GM21786 (cell line): ENCODE measurements at regions not wholly inside any gene's neighbourhood (a gene's known extent, or its start where the extent isn't known, plus 50 kb on each side); places are given as distances from the start of the nearest gene placed in this dataset.

Source experiments
- ATAC-seq: cut with Tn5 transposase; IDR thresholded peaks from one replicate; pipeline ENCODE4 v1.9.1; 2021; ENCODE audit not compliant: unreplicated experiment

DNA sequence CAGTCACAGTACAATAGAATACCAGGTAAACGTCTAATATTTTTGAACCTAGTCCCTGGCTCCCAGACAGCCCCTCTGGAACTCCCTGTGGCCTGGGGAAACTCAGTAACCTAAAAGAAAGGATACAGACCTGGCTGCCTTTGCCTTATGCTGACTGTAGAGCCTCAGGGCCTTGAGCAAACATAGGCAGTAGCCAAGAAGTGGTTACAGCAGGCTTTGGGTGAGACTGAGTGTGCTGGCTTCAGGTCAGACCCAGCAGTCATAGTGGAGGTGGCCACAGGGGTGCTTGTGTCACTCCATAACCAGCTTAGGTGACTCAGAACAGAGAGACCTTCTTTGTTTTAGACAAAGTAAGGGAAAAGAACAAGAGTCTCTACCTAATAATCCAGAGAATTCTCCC is 141.8 kb upstream of the PRDX4 start:
- ATAC-seq, result no peak

DNA sequence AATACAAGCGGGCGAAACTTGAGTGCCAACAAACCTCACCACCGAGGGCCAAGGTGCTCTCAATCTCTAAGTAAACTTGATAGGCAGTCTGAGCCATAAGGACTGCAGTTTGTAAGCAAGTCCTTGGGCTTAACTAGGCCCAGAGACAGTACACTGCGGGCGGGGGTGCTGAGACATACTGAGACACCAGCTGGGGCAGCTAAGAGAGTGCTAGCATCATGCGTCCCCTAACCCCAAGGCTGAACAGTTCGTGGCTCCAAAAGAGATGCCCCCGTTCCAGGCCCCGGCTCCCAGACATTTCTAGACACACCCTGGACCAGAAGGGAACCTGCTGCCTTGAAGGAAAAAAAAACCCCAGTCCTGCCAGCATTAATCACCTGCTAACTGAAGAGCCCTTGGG is 126.8 kb upstream of the PRDX4 start:
- no peak for ATAC-seq

DNA sequence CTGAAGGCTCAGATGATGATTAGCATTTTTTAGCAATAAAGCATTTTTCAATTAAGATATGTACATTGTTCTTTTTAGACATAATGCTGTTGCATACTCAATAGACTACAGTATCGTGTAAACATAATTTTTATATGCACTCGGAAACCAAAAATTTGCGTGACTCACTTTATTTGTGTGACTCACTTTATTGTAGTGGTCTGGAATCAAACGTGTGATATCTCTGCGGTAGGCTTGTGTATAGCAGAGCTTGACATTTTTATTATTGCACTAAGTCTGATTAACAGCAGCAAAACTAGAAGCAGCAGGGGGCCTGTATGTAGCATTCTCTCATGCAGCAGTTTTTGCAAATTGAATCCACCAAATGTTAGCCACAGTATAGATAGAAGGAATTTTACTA is 119.1 kb upstream of the PRDX4 start:
- no peak for ATAC-seq

DNA sequence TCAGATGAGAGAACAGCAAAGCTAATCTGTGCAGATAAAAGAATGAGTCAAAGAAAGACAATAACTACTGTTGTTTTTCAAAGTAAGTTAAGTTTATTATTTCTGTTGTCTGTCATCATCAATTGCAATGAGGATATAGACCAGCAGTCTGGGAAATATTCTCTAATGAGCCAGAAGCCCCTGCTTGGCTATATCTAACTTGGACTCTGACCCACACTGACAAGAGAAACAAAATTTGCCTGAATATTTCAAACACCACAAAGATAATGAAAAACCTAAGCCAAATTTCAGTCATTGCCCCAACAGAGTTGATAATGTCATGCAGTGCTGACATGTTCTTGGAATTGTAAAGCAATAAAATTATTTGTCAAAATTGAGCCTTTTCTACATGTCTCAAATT is 115.0 kb upstream of the PRDX4 start:
- ATAC-seq, result no peak

DNA sequence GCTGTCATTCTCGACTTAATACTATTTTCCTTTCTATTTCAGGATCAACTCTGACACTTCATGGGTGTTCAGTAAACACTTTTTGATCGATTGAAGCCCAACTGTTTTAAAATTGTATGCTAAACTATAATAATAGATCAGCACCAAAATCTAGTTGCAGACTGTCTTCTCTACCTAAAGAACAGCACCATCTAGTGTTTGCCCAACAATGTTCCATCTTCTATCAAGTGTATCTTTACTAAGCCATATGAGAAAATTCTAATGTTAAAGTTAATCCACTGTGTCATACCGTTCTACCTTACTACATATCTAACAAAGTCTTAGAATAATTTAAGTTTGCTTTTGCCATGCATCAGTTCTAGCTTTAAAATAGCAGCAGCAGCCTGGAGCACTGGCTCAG is 113.0 kb upstream of the PRDX4 start:
- no peak for ATAC-seq

DNA sequence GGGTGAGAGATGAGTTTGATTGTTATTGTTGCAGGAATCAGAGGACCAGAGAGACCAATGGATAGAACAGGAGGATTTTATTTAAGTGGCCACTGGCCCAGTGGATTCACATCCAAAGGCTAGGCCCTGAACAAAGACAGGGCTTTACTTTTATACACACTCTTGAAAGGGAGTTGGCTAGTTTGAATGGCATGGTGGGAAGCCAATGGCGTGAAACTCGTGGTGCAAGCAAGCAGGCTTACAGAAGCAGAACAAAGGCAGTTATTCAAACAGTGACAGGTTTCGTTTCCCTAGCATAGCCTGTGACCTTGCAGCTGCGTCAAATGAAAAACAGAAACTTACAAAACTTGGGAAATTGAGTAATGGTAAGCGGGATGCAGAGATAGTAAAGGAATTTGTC is 110.2 kb upstream of the PRDX4 start:
- no peak for ATAC-seq

DNA sequence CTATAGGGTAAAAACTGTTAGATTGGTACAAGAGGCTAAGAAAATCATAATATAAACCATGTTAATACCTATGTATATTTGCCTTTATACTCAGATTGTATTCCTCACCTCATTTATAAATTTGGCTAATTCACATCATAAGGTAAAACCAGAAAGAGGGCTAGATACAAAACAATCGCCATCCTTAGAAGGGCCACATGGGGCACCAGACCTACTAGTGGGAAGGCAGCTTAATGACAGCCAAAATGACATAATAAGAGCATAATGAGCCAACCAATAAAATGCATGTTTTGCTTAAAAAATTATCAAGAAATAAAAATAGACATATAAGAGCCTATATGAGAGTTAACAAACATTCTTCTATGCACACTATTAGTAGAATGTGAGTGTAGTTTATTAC is 107.3 kb upstream of the PRDX4 start:
- no peak for ATAC-seq

DNA sequence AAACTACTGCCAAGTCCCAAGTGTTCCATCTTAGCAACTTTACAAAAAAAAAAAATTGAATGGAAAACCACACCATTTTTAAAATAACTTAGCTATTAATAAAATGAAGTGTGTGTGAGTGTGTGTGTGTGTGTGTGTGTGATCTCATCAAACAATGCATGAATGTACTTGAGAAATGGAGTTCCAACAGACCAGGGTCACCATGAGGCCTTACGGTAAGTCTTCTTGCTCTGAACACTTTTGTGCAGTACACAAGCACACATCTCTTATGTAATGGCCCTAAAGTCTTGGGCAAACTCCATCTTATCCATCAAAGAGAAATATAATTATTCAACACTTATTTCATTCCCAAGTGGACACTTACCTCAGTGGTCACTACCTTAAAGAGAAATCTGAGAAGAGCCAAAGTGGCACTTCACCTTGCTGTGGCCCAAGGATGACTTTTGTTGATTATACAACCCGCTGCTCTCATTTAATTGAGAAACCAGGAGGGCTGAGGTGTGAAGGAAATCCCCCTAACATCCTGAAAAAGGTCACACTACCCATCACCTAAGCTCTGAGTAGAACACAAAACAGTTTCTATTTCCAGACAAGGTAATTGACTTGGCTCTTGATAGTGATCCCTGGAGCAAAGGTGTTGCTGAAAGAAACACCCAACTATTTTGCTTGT is 96.5 kb upstream of the PRDX4 start:
- ATAC-seq, result no peak

DNA sequence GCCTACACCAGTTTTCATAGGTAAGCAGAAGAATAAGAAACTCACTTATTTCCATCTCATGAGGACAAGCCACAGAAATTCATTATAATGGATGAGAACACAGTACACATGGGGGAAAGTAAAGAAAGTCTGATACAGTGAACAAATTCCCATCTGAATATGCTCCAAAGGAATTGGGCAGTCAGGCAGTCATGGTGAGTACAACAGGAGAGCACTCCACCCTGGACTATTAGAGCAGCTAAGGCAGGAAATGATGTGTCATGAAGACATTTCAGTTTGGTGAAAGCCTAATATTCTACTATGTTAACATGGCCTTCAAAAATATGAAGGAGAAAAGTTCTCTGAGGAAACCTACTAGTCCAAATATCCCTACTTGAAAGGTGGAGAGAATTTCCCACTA is 92.0 kb upstream of the PRDX4 start:
- no peak for ATAC-seq

DNA sequence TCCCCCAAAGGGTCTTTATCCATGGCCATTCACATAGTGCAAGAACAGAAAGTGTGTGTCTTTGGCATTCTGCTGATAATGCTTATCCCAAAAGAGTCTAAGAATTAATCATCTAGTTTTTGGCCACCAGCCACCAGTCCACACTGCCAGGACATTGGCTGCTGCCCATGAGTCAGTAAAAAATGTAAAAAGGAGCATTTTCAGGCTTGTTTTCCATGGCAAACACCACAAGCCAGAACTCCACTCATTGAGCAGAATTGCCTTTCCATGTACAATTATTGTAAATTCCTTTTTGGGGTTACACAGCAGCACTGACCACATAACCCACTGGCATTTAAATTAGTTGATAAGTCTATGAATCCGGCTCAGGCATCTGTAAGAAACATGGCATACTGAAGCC is 89.2 kb upstream of the PRDX4 start:
- ATAC-seq, result no peak

DNA sequence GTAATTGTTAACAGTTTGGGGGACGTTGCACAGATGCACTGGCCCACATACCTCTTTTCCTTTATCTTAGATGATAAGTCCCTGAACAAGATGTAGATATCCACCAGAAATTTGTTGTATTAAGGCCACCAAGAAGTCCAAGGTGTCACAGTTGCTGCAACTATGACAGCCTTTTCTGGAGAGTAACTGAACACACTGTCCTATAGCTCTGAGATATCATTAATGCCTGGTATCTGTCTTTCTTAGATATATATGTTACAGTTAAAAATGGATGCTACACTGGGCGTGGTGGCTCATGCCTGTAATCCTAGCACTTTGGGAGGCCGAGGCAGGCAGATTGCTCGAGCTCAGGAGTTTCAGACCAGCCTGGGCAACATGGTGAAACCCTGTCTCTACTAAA is 77.8 kb upstream of the PRDX4 start:
- no peak for ATAC-seq

DNA sequence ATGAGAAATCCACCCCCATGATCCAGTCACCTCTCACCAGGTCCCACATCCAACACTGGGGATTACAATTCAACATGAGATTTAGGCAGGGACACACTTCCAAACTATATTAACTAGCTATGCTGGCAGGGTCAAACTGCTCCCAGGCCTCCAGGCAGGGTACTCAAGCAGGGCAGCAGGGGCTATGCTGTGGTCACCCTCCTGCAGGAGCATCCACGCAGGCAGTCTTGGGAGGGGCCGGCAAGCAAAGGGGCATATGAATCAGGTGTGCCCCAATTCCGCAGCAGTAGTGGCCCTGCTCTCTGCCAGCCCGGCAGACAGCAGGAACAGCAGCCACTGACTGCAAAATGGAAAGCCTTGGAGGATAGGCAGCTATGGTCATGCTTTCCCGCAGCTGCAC is 74.6 kb upstream of the PRDX4 start:
- no peak for ATAC-seq

DNA sequence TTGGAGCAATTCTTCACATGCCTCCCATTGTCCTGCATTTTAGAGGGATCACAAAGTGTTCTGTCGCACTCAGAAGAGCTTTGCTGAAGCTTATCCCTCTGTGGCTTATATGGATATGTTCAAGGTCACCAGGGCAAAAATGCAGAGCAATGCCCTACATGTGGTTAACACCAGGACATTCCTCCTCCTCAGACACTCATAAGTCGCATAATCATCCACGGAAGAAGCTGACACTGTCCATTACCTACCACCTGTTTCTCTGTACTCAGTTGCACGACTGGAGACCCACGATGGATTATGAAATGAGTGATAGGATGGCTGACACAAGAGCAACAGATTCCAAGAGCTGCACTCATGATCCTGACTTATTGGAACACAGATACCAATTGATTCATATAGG is 68.7 kb upstream of the PRDX4 start:
- no peak for ATAC-seq

DNA sequence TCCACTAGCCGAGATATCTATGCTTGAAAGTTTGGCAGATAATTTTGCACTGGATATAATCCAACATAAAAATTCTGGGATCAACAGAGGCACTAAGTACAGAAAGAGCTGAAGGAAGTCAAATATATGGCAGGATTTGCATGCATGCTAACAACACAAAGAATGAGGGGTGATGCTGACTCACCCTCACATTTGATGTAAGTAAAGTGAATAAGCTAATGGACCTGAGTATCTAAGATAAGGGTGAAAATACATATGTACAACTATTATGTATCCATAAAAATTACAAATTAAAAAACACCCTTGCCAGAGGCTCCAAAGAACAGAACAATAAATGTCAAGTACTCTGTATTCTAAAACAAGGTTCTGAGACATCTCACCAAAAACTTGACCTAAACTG is 63.8 kb upstream of the PRDX4 start:
- ATAC-seq, result no peak

DNA sequence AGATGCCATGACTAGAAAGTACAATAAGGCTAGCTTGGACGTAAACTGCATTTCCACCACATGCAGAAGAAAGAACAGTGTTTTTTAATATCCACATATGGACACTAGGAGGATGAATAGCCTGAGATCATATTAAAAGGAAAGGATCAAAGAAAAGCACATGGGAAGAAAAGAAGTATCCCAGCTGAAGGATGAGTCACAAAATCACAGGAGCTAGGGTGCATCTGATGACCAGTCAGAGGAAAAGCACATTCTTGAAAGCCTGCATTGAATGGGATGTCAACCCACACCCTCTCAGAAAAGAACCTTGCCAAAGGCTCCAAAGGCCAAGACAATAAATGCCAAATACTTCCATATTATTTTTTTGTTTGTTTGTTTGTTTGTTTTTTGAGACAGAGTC is 56.8 kb upstream of the PRDX4 start:
- ATAC-seq, result no peak

DNA sequence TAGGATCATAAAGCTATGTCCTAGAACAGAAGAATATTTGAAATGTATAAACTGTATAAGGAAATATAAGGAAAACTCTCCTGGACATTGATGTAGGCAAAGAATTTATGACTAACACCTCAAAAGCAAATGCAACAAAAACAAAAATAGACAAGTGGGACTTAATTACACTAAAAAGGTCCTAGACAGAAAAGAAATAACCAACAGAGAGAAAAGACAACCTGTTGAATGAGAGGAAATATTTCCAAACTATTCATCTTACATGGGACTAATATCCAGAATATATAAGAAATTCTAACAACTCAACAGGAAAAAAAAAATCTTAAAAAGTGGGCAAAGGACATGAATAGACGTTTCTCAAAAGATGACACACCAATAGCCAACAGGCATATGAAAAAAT is 54.4 kb upstream of the PRDX4 start:
- no peak for ATAC-seq

DNA sequence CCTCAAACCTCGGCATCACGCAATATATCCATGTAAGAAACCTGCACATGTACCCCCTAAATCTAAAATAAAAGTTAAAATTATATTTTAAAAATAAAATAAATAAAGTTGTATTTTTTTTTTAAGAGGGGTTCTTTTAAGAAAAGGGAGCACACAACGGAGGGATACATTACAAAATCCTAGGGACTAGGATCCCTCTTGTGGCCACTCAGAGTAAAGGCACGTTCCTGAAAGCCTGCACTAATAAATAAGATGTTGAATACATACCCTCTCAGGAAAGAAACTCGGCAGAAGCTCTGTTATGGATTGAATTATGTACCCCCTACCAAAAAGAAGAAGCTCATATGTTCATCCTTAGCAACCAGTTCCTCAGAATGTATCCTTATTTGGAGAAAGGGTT is 50.9 kb upstream of the PRDX4 start:
- ATAC-seq, result no peak
